Fibroblast of lung (primary cell): ENCODE measurements at regions not wholly inside any gene's neighbourhood (a gene's known extent, or its start where the extent isn't known, plus 50 kb on each side); places are given as distances from the start of the nearest gene placed in this dataset.

Experiments
- DNase-seq, 2 donors: peaks; one replicate each; pipeline versions ENCODE4 v3.0.0 to v3.0.0-alpha.2; 2010; ENCODE audit warnings: low read depth in 2 of 2
- H2AFZ ChIP-seq: 2 replicates; pipeline ENCODE4 v1.5.1; 2012; ENCODE audit warnings: low read length, control low read depth, inconsistent platforms
- H3K27ac ChIP-seq: 2 replicates; pipeline ENCODE4 v1.5.1; 2011; ENCODE audit warnings: low read length, control low read depth; ENCODE audit not compliant: insufficient read depth
- H3K27me3 ChIP-seq: 2 replicates; pipeline ENCODE4 v1.5.1; 2011; ENCODE audit warnings: mild to moderate bottlenecking, low read length; ENCODE audit not compliant: control insufficient read depth, insufficient read depth
- H3K36me3 ChIP-seq: 2 replicates; pipeline ENCODE4 v1.5.1; 2011; ENCODE audit warnings: low read length; ENCODE audit not compliant: control insufficient read depth, insufficient read depth
- H3K4me1 ChIP-seq: 2 replicates; pipeline ENCODE4 v1.5.1; 2011; ENCODE audit warnings: low read length; ENCODE audit not compliant: control insufficient read depth, insufficient read depth; ENCODE audit errors: extremely low read depth
- H3K4me2 ChIP-seq: 2 replicates; pipeline ENCODE4 v1.5.1; 2011; ENCODE audit warnings: low read length, control low read depth; ENCODE audit not compliant: insufficient read depth; ENCODE audit errors: extremely low read depth
- H3K4me3 ChIP-seq, 4 experiments: fragments of 200-600 bp in 1 of 4; sonication (generic) in 1 of 4; replicated peaks in 1 of 4; 2 replicates each; pipeline ENCODE4 v1.5.1; 2011 to 2016; ENCODE audit warnings: low read length in 4 of 4, low read depth in 3 of 4, mild to moderate bottlenecking in 3 of 4, control low read depth in 2 of 4, inconsistent platforms in 1 of 4, mixed read lengths in 1 of 4; ENCODE audit not compliant: insufficient read depth in 1 of 4; ENCODE audit errors: control extremely low read depth in 1 of 4
- H3K79me2 ChIP-seq: 2 replicates; pipeline ENCODE4 v1.5.1; 2012; ENCODE audit warnings: mild to moderate bottlenecking, low read length, inconsistent platforms; ENCODE audit not compliant: control insufficient read depth, insufficient read depth
- H3K9ac ChIP-seq: 2 replicates; pipeline ENCODE4 v1.5.1; 2011; ENCODE audit warnings: mild to moderate bottlenecking, low read length, control low read depth; ENCODE audit not compliant: insufficient read depth
- H3K9me3 ChIP-seq: 2 replicates; pipeline ENCODE4 v1.5.1; 2012; ENCODE audit warnings: low read depth, low read length; ENCODE audit not compliant: control insufficient read depth, insufficient read depth
- H4K20me1 ChIP-seq: 2 replicates; pipeline ENCODE4 v1.5.1; 2011; ENCODE audit warnings: low read length; ENCODE audit not compliant: control insufficient read depth, insufficient read depth; ENCODE audit errors: extremely low read depth
- EZH2 ChIP-seq: IDR thresholded peaks from 2 replicates; pipeline ENCODE4 v1.5.1; 2012; ENCODE audit warnings: low read length, control low read depth, mild to moderate bottlenecking; ENCODE audit errors: missing control alignments
- TF ChIP-seq, protein P1 (sequence below), 2 donors: IDR thresholded peaks in 1 of 2; conservative IDR thresholded peaks in 1 of 2; 1 replicate in 1 of 2; 2 replicates in 1 of 2; pipeline ENCODE4 v1.5.1; 2011 to 2012; ENCODE audit warnings: low read length in 2 of 2, control low read depth in 1 of 2, inconsistent platforms in 1 of 2, low read depth in 1 of 2, mild to moderate bottlenecking in 1 of 2

DNA sequence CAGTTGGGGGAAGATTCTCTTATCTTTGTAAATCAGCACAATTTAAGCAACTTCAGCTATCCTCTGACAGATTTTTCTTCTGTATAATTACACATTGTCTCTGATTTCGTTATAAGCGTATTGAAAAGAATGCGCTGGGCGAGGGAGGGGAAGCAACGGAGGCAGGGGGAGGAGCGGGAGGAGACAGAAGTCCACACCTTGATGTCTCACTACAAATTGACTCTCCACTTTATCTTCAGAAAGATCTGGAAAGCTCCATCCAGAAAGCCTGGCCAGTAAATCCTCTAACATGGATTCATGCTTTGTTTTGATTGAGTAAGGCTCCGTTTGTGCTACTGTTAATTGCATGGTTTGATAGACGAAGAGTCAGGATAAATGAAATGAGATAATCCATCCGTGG, 76.6 kb downstream of the SMIM21 start:
- H3K27ac ChIP-seq, result no peak overlapping the region
- no peak overlapping the region for H3K4me2 ChIP-seq

DNA sequence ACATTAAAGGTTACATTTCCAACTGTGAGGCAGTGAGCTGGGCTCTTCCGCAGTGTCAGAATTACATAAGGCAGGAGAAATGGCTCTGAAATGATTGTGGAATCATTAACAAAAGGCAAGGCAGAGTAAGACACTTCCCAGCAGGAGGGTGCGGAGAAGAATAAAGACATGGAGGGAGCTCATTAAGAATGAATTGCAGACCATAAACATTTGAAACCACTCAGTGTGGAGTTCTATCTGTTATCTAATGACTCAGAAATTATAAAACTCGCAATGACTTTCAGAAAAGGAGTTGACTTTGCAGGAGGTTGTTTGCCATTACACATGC, 77.0 kb downstream of the SMIM21 start:
- no peak overlapping the region for H3K4me3 ChIP-seq
- DNase-seq, result peak in 1 of 2 donors; percentile 74
- H4K20me1 ChIP-seq, result no peaks in the 10 kb centered on the region
- H3K4me1 ChIP-seq, result no peaks in the 10 kb centered on the region
- H2AFZ ChIP-seq, result no peak overlapping the region
- no peak overlapping the region for H3K9ac ChIP-seq
- H3K27ac ChIP-seq, result no peak overlapping the region
- no peaks in the 10 kb centered on the region for H3K9me3 ChIP-seq
- H3K36me3 ChIP-seq, result no peaks in the 10 kb centered on the region
- H3K4me2 ChIP-seq, result no peak overlapping the region
- no peaks in the 10 kb centered on the region for H3K27me3 ChIP-seq
- no peak for TF ChIP-seq EZH2
- no peaks in the 10 kb centered on the region for H3K79me2 ChIP-seq

More for the DNA sequence above, 76.6 kb downstream of the SMIM21 start:
- no peaks in the 10 kb centered on the region for H3K36me3 ChIP-seq
- no peak for DNase-seq
- no peak overlapping the region for H2AFZ ChIP-seq
- H3K9ac ChIP-seq, result no peak overlapping the region
- no peaks in the 10 kb centered on the region for H4K20me1 ChIP-seq
- no peaks in the 10 kb centered on the region for H3K9me3 ChIP-seq
- H3K79me2 ChIP-seq, result no peaks in the 10 kb centered on the region
- H3K27me3 ChIP-seq, result no peaks in the 10 kb centered on the region
- TF ChIP-seq, protein P1, sequence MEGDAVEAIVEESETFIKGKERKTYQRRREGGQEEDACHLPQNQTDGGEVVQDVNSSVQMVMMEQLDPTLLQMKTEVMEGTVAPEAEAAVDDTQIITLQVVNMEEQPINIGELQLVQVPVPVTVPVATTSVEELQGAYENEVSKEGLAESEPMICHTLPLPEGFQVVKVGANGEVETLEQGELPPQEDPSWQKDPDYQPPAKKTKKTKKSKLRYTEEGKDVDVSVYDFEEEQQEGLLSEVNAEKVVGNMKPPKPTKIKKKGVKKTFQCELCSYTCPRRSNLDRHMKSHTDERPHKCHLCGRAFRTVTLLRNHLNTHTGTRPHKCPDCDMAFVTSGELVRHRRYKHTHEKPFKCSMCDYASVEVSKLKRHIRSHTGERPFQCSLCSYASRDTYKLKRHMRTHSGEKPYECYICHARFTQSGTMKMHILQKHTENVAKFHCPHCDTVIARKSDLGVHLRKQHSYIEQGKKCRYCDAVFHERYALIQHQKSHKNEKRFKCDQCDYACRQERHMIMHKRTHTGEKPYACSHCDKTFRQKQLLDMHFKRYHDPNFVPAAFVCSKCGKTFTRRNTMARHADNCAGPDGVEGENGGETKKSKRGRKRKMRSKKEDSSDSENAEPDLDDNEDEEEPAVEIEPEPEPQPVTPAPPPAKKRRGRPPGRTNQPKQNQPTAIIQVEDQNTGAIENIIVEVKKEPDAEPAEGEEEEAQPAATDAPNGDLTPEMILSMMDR (conservative IDR thresholded peaks at IDR 0.05 in 1 of 2, IDR thresholded peaks at IDR 0.05 in 1 of 2; ENCODE audit: low read depth in 1 of 2, low read length in 2 of 2), result no peak
- TF ChIP-seq EZH2, result no peak
- no peak overlapping the region for H3K4me3 ChIP-seq
- no peaks in the 10 kb centered on the region for H3K4me1 ChIP-seq

DNA sequence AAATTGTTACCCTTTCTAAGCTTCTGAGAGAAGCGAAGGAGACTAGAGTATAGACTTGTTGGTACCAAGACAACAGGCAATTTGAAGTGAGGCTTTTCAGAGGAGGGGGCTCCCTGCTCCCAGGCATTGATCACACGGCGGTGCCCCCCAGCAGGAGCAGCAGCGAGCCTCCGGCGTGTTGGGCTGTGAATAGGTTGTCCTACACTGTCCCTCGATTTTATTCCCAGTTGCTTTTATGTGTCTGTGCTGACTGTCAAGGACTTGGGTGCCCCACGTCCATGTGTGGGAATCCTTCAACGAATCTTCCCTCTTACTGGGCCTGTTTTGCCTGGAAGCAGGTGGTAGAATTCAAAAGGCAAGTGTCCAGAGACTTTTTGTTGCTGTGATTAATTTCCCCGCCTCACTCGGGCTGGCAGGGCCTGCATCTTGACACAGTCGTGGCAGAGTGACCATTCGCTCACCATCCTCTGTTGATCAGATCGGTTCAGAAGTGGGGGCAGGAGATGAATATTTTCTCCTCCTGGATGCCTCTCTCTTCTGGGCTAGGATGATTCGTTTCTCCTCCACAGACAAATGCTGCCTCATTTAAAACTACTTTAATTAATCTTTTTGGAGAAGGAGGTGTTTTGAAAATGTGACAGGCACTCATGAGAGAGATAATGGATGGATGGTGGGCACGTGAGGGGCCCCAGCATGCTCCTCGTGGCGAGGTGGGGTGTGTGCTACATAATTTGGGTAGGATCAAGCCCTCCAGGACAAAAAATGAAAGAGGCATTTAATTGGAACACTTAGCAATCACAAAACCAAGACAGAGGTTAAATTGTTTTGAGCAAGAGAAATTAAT, 77.6 kb downstream of the SMIM21 start:
- Histone ChIP-seq H4K20me1 (no peaks in the 10 kb centered on the region), H3K4me3 (no peak overlapping the region), H3K27me3 (no peaks in the 10 kb centered on the region), H3K79me2 (no peaks in the 10 kb centered on the region), H3K9me3 (no peaks in the 10 kb centered on the region), H3K36me3 (no peaks in the 10 kb centered on the region), H3K4me1 (no peaks in the 10 kb centered on the region), H3K4me2 (no peak overlapping the region), H3K9ac (no peak overlapping the region), H2AFZ (no peak overlapping the region), H3K27ac (no peak overlapping the region)
- TF ChIP-seq EZH2, result no peak
- TF ChIP-seq, protein P1 (conservative IDR thresholded peaks at IDR 0.05 in 1 of 2, IDR thresholded peaks at IDR 0.05 in 1 of 2; ENCODE audit: low read depth in 1 of 2, low read length in 2 of 2), result no peak
- DNase-seq, result no peak
